CD4-positive, alpha-beta T cell (primary cell): ENCODE measurements at regions not wholly inside any gene's neighbourhood (a gene's known extent, or its start where the extent isn't known, plus 50 kb on each side); places are given as distances from the start of the nearest gene placed in this dataset.

Experiments
- ATAC-seq: fragments of 200-7000 bp; cut with Tn5 transposase; one replicate; pipeline ENCODE4 v1.10.0; 2022; ENCODE audit warnings: mild to moderate bottlenecking; ENCODE audit not compliant: poor library complexity
- CTCF ChIA-PET: fragments of 350-600 bp; sonication (Branson Sonifier 250); formaldehyde crosslinking; loops from one replicate; lab custom pipeline; 2021; ENCODE audit warnings: antibody characterized with exemption, inconsistent platforms; lab: Charles Lee
- POLR2A ChIA-PET: fragments of 350-600 bp; sonication (Branson Sonifier 250); formaldehyde crosslinking; loops from one replicate; lab custom pipeline; 2021; ENCODE audit warnings: antibody characterized with exemption, inconsistent platforms; lab: Charles Lee
- DNase-seq, 14 experiments: peaks; one replicate each; pipeline ENCODE4 v3.0.0-alpha.2; 2013 to 2020; ENCODE audit warnings: mixed read lengths in 2 of 14
- H3K27ac ChIP-seq, 2 donors: one replicate each; pipeline versions ENCODE4 v1.5.1 to v1.7.0; 2013; ENCODE audit warnings: low read length in 2 of 2, low read depth in 1 of 2, mild to moderate bottlenecking in 1 of 2
- H3K27me3 ChIP-seq, 2 experiments: 1 replicate in 1 of 2; 2 replicates in 1 of 2; pipeline versions ENCODE4 v1.6.1 to v1.7.0; 2013; ENCODE audit warnings: low read length in 2 of 2, control low read depth in 1 of 2, mild to moderate bottlenecking in 1 of 2, moderate library complexity in 1 of 2; ENCODE audit not compliant: insufficient read depth in 2 of 2, control insufficient read depth in 1 of 2
- H3K36me3 ChIP-seq: one replicate; pipeline ENCODE4 v1.6.1; 2013; ENCODE audit warnings: low read length, control low read depth; ENCODE audit not compliant: insufficient read depth
- H3K4me1 ChIP-seq: one replicate; pipeline ENCODE4 v1.6.1; 2013; ENCODE audit warnings: low read length, control low read depth; ENCODE audit not compliant: insufficient read depth
- H3K4me3 ChIP-seq: one replicate; pipeline ENCODE4 v1.5.1; 2013; ENCODE audit warnings: mild to moderate bottlenecking, low read length, moderate library complexity
- H3K9me3 ChIP-seq, 2 experiments: 1 replicate in 1 of 2; 2 replicates in 1 of 2; pipeline versions ENCODE4 v1.6.1 to v1.7.0; 2013; ENCODE audit warnings: low read length in 2 of 2, mild to moderate bottlenecking in 2 of 2, control low read depth in 1 of 2, moderate library complexity in 1 of 2; ENCODE audit not compliant: control insufficient read depth in 1 of 2, insufficient read depth in 1 of 2
- H3K27ac Mint-ChIP-seq: one replicate; pipeline ENCODE4 v1.8.0; 2020; ENCODE audit warnings: mixed read lengths
- H3K27me3 Mint-ChIP-seq: one replicate; pipeline ENCODE4 v1.8.0; 2021; ENCODE audit warnings: mixed read lengths
- H3K36me3 Mint-ChIP-seq: one replicate; pipeline ENCODE4 v1.8.0; 2021; ENCODE audit warnings: low read depth, mixed read lengths
- H3K4me1 Mint-ChIP-seq: one replicate; pipeline ENCODE4 v1.8.0; 2021; ENCODE audit warnings: low read depth, mixed read lengths
- H3K4me3 Mint-ChIP-seq: one replicate; pipeline ENCODE4 v1.8.0; 2020; ENCODE audit warnings: mild to moderate bottlenecking, mixed read lengths
- H3K9me3 Mint-ChIP-seq: one replicate; pipeline ENCODE4 v1.8.0; 2020; ENCODE audit warnings: mixed read lengths
- CTCF ChIP-seq: fragments of 200-600 bp; IDR thresholded peaks from one replicate; pipeline ENCODE4 v1.8.0; 2022; ENCODE audit warnings: antibody characterized with exemption, mild to moderate bottlenecking
- intact Hi-C, 2 experiments: fragments of 100-400 bp; cut with DNase I in 1 of 2; cut with micrococcal nuclease in 1 of 2; formaldehyde crosslinking; loops; one replicate each; pipeline versions ENCODE4 v1.15.1 to v1.9.0; 2023 to 2025; cut with DNase I, micrococcal nuclease

GRCh38 chr3:35276568-35276967, 362.8 kb upstream of the ARPP21 start:
- no peaks in the 10 kb centered on the region for H3K4me1 ChIP-seq
- ChIA-PET CTCF (no interaction called here), POLR2A (no interaction called here)
- Mint-ChIP-seq H3K4me1 (no peaks in the 10 kb centered on the region), H3K27ac (no peak overlapping the region), H3K9me3 (peaks cover 28% of the 10 kb centered on the region), H3K36me3 (no peaks in the 10 kb centered on the region), H3K27me3 (peaks cover 5% of the 10 kb centered on the region), H3K4me3 (no peak overlapping the region)
- intact Hi-C loops = no loop called here
- H3K27ac ChIP-seq = no peak overlapping the region
- H3K27me3 ChIP-seq = no peaks in the 10 kb centered on the region
- ATAC-seq = no peak
- no peak for DNase-seq
- H3K36me3 ChIP-seq = no peaks in the 10 kb centered on the region
- no peak for TF ChIP-seq CTCF
- H3K9me3 ChIP-seq = peaks cover 9 to 16% of the 10 kb centered on the region in 2 experiments
- no peak overlapping the region for H3K4me3 ChIP-seq

GRCh38 chr3:35291471-35292236, 347.7 kb upstream of the ARPP21 start:
- ATAC-seq = no peak
- H3K27ac Mint-ChIP-seq = no peak overlapping the region
- no peaks in the 10 kb centered on the region for H3K27me3 ChIP-seq
- no peak overlapping the region for H3K27ac ChIP-seq
- no peaks in the 10 kb centered on the region for H3K36me3 ChIP-seq
- H3K9me3 Mint-ChIP-seq = peaks cover 8% of the 10 kb centered on the region
- DNase-seq = no peak
- peaks cover 12% of the 10 kb centered on the region for H3K4me1 Mint-ChIP-seq
- no peak overlapping the region for H3K4me3 Mint-ChIP-seq
- no peaks in the 10 kb centered on the region for H3K36me3 Mint-ChIP-seq
- CTCF ChIA-PET = no interaction called here
- no peaks in the 10 kb centered on the region for H3K9me3 ChIP-seq
- POLR2A ChIA-PET = no interaction called here
- intact Hi-C loops = no loop called here
- H3K4me1 ChIP-seq = no peaks in the 10 kb centered on the region
- no peak overlapping the region for H3K4me3 ChIP-seq
- no peak for TF ChIP-seq CTCF
- H3K27me3 Mint-ChIP-seq = peaks cover 9% of the 10 kb centered on the region

- Histone ChIP-seq H3K36me3 (no peaks in the 10 kb centered on the region), H3K4me3 (no peak overlapping the region), H3K27ac (no peak overlapping the region), H3K9me3 (no peaks in the 10 kb centered on the region), H3K27me3 (no peaks in the 10 kb centered on the region), H3K4me1 (no peaks in the 10 kb centered on the region)
- ChIA-PET CTCF (no interaction called here), POLR2A (no interaction called here)
- no peak overlapping the region for H3K4me3 Mint-ChIP-seq
- ATAC-seq = no peak
- intact Hi-C loops = no loop called here
- TF ChIP-seq CTCF = no peak
- no peak for DNase-seq
- peaks cover 12% of the 10 kb centered on the region for H3K4me1 Mint-ChIP-seq
- peaks cover 8% of the 10 kb centered on the region for H3K9me3 Mint-ChIP-seq
- peaks cover 9% of the 10 kb centered on the region for H3K27me3 Mint-ChIP-seq
- no peak overlapping the region for H3K27ac Mint-ChIP-seq
- no peaks in the 10 kb centered on the region for H3K36me3 Mint-ChIP-seq
Observed at GRCh38 chr3:35292568-35292967, 346.8 kb upstream of the ARPP21 start.
